ENCODE measurements at regions not wholly inside any gene's neighbourhood (a gene's known extent, or its start where the extent isn't known, plus 50 kb on each side); places are given as distances from the start of the nearest gene placed in this dataset.

DNA sequence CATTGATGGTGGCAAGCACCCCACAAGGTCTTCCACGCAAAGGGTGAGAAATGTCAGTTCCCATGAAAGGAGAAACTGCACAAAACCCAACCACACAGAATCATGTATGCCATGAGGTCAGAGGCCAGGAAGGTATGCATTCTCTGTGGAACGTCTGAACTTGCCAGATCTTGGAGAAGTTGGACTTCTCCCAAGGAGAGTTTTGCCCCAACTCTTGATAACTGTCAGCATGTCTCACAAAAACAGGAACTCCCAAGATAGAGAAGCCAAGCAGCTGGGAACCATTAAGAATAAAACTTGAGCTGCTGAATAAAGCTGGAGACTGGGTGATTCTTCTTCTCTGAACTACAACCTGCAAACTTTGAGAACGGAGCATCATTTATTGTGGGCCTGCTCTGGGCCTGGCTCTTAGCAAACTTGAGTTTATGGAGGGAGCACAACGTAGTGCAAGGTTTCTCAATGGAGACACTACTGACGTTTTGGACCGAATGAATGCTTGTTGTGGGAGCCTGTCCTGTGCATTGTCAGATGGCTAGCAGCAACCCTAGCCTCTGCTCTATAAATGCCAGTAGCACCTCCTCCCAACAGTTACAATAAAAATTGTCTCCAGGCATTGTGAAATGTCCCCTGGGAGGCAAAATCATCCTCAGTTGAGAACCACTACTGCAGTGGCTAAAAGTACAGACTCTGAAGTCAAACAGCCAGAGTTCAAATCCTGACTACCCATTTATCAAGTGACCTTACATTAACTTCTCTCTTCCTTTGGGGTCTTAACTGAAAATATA is 193.5 kb downstream of the ACTL7B start:
- H3K27ac ChIP-seq: no peak overlapping the region
- H3K27me3 ChIP-seq: no peaks in the 10 kb centered on the region
- no peak overlapping the region for H3K4me3 ChIP-seq
- H3K4me1 ChIP-seq: no peaks in the 10 kb centered on the region
- ATAC-seq (no peak), DNase-seq (no peak)
- 68 to 71% methylated on average over 6 of the region's 6 CpGs for WGBS, 2 donors
- H3K9me3 ChIP-seq: peaks cover 0 to 30% (median 12%) of the 10 kb centered on the region in 11 donors
- TF ChIP-seq, protein P1, sequence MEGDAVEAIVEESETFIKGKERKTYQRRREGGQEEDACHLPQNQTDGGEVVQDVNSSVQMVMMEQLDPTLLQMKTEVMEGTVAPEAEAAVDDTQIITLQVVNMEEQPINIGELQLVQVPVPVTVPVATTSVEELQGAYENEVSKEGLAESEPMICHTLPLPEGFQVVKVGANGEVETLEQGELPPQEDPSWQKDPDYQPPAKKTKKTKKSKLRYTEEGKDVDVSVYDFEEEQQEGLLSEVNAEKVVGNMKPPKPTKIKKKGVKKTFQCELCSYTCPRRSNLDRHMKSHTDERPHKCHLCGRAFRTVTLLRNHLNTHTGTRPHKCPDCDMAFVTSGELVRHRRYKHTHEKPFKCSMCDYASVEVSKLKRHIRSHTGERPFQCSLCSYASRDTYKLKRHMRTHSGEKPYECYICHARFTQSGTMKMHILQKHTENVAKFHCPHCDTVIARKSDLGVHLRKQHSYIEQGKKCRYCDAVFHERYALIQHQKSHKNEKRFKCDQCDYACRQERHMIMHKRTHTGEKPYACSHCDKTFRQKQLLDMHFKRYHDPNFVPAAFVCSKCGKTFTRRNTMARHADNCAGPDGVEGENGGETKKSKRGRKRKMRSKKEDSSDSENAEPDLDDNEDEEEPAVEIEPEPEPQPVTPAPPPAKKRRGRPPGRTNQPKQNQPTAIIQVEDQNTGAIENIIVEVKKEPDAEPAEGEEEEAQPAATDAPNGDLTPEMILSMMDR (IDR thresholded peaks at IDR 0.05): no peak
- intact Hi-C loops (cut with DNase I): no loop called here
- H3K36me3 ChIP-seq: no peaks in the 10 kb centered on the region

DNA sequence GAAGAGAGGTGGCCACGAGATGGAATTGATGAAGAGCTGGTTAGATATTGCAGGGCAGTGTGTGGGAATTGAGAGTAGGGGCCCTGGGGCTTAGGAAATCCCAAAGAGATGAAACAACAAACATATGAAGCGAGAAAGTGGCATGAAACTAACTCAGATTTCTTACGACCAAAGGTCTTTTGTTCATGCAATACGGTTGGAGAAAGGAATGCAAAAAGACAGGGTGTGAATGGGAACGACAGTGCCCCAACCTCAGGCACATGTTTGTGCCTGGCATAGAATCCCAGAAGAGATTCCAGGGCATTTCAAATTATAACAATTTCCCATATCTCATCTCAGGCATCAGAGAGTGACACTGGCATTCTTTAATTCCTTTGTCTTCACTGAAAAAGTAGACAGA is 199.2 kb downstream of the ACTL7B start:
- WGBS, 2 donors: 70 to 72% methylated on average over 5 of the region's 5 CpGs

DNA sequence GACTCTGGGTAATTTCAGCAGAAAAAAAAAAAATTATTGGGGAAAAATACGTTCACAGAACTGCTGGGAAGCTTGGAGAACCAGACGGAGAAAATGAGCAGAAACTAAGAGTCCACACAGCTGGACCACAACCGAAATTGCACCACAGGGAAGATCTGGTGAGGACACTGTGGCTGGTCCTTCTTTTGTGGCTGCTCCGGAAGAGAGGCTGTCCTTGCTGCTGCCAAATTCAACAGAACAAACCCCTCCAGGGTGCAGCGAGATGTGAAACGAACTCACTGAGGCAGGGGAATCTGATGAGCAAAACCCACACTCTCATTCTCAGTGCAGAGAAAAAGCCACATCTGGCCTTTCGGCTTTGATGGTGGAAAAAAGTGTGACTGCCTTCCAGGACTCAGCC is 200.0 kb downstream of the ACTL7B start:
- WGBS, 2 donors: 70 to 78% methylated on average over 7 of the region's 7 CpGs

More for the DNA sequence above, 199.2 kb downstream of the ACTL7B start:
- H3K27ac ChIP-seq: no peak overlapping the region
- no peak overlapping the region for H3K4me3 ChIP-seq
- peaks cover 0 to 30% (median 12%) of the 10 kb centered on the region in 11 donors for H3K9me3 ChIP-seq
- peaks cover 0 to 8% (median 0%) of the 10 kb centered on the region in 7 donors for H3K27me3 ChIP-seq
- ATAC-seq (no peak), DNase-seq (no peak)
- H3K36me3 ChIP-seq: no peaks in the 10 kb centered on the region
- H3K4me1 ChIP-seq: no peaks in the 10 kb centered on the region
- TF ChIP-seq, protein P1 (IDR thresholded peaks at IDR 0.05): no peak
- intact Hi-C loops (cut with DNase I): no loop called here

GRCh38 chr9:108654566-108654965 is 201.2 kb downstream of the ACTL7B start:
- no peaks in the 10 kb centered on the region for H3K36me3 ChIP-seq
- 69 to 73% methylated on average over 2 of the region's 2 CpGs for WGBS, 2 donors
- no peak for ATAC-seq

More for the DNA sequence above, 200.0 kb downstream of the ACTL7B start:
- H3K27me3 ChIP-seq: peaks cover 0 to 8% (median 0%) of the 10 kb centered on the region in 7 donors
- TF ChIP-seq, protein P1 (IDR thresholded peaks at IDR 0.05): no peak
- H3K4me3 ChIP-seq: no peak overlapping the region
- no peak overlapping the region for H3K27ac ChIP-seq
- DNase-seq: no peak
- no peak for ATAC-seq
- intact Hi-C loops (cut with DNase I): no loop called here
- H3K4me1 ChIP-seq: no peaks in the 10 kb centered on the region
- H3K9me3 ChIP-seq: peaks cover 0 to 28% (median 12%) of the 10 kb centered on the region in 11 donors
- no peaks in the 10 kb centered on the region for H3K36me3 ChIP-seq

More at GRCh38 chr9:108654566-108654965, 201.2 kb downstream of the ACTL7B start:
- Histone ChIP-seq H3K27me3 (peaks cover 0 to 8% (median 0%) of the 10 kb centered on the region in 7 donors), H3K9me3 (peaks cover 0 to 15% (median 9%) of the 10 kb centered on the region in 11 donors), H3K27ac (no peak overlapping the region), H3K4me3 (no peak overlapping the region), H3K4me1 (no peaks in the 10 kb centered on the region)
- intact Hi-C loops (cut with DNase I): no loop called here
- TF ChIP-seq, protein P1 (IDR thresholded peaks at IDR 0.05): no peak
- no peak for DNase-seq

All from heart right ventricle (tissue), 16 donors.